Natural killer cell (primary cell): ENCODE measurements at regions not wholly inside any gene's neighbourhood (a gene's known extent, or its start where the extent isn't known, plus 50 kb on each side); places are given as distances from the start of the nearest gene placed in this dataset.

Source experiments
- ATAC-seq, 3 donors: fragments of 150-1000 bp in 2 of 3; fragments of 200-7000 bp in 1 of 3; cut with Tn5 transposase; 1 replicate in 1 of 3; 2 replicates in 2 of 3; pipeline ENCODE4 v1.10.0; 2021; ENCODE audit warnings: mild to moderate bottlenecking in 2 of 3, moderate library complexity in 2 of 3
- DNase-seq, 2 donors: peaks; one replicate each; pipeline versions ENCODE4 v3.0.0 to v3.0.0-alpha.2; 2013 to 2021; ENCODE audit warnings: mixed read lengths in 1 of 2
- H3K27ac ChIP-seq: one replicate; pipeline ENCODE4 v1.5.1; 2013; ENCODE audit warnings: mild to moderate bottlenecking, low read length
- H3K27me3 ChIP-seq: one replicate; pipeline ENCODE4 v1.6.1; 2013; ENCODE audit warnings: low read length; ENCODE audit not compliant: control insufficient read depth, insufficient read depth
- H3K36me3 ChIP-seq: one replicate; pipeline ENCODE4 v1.6.1; 2013; ENCODE audit warnings: low read length; ENCODE audit not compliant: control insufficient read depth, insufficient read depth
- H3K4me1 ChIP-seq: one replicate; pipeline ENCODE4 v1.6.1; 2013; ENCODE audit warnings: low read length; ENCODE audit not compliant: control insufficient read depth, insufficient read depth
- H3K4me3 ChIP-seq: one replicate; pipeline ENCODE4 v1.5.1; 2013; ENCODE audit warnings: low read length
- H3K9me3 ChIP-seq: one replicate; pipeline ENCODE4 v1.6.1; 2013; ENCODE audit warnings: low read length; ENCODE audit not compliant: control insufficient read depth, insufficient read depth
- H3K27ac Mint-ChIP-seq, 2 donors: one replicate each; pipeline ENCODE4 v1.8.0; 2022; ENCODE audit warnings: mild to moderate bottlenecking in 2 of 2, mixed read lengths in 2 of 2, moderate library complexity in 1 of 2
- H3K27me3 Mint-ChIP-seq, 2 donors: one replicate each; pipeline ENCODE4 v1.8.0; 2022; ENCODE audit warnings: low read depth in 2 of 2, mixed read lengths in 2 of 2
- H3K36me3 Mint-ChIP-seq: one replicate; pipeline ENCODE4 v1.8.0; 2022; ENCODE audit warnings: mixed read lengths
- H3K4me1 Mint-ChIP-seq, 2 donors: one replicate each; pipeline ENCODE4 v1.8.0; 2022; ENCODE audit warnings: mixed read lengths in 2 of 2
- H3K4me3 Mint-ChIP-seq: one replicate; pipeline ENCODE4 v1.8.0; 2022; ENCODE audit warnings: mild to moderate bottlenecking, moderate library complexity, mixed read lengths
- H3K9me3 Mint-ChIP-seq, 2 donors: one replicate each; pipeline ENCODE4 v1.8.0; 2022; ENCODE audit warnings: mixed read lengths in 2 of 2
- WGBS: methylation state at CpG from one replicate; pipeline ENCODE4 v1.1.7; 2013; ENCODE audit warnings: missing lambda C conversion rate; ENCODE audit not compliant: insufficient coverage; 5-methylcytosine and 5-hydroxymethylcytosine counted together
- intact Hi-C: fragments of 100-400 bp; cut with micrococcal nuclease; formaldehyde crosslinking; loops from one replicate; pipeline ENCODE4 v1.14.2; 2022
- TF ChIP-seq, protein P1 (sequence below): fragments of 200-600 bp; IDR thresholded peaks from one replicate; pipeline ENCODE4 v1.8.0; 2022; ENCODE audit warnings: antibody characterized with exemption

DNA sequence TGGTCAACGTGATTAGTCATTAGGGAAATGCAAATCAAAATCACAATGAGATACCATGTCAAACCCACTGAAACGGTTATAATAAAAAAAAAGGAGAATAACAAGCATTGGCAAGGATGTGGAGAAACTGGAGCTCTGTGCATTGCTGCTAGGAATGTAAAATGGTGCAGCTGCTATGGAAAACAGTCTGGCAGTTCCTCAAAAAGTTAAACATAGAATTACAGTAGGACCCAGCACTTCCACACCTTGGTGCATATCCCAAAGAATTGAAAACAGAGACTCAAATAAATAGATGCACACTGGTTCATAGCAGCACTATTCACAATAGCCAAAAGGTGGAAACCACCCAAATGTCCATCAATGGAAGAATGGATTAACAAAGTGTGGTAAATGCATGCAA is 201.5 kb upstream of the TUT7 start:
- H3K27ac Mint-ChIP-seq = no peak overlapping the region
- no peak overlapping the region for H3K4me3 ChIP-seq
- H3K36me3 Mint-ChIP-seq = no peaks in the 10 kb centered on the region
- ATAC-seq = no peak
- no peaks in the 10 kb centered on the region for H3K9me3 Mint-ChIP-seq
- H3K9me3 ChIP-seq = no peaks in the 10 kb centered on the region
- peaks cover 11 to 48% of the 10 kb centered on the region in 2 donors for H3K27me3 Mint-ChIP-seq
- H3K36me3 ChIP-seq = no peaks in the 10 kb centered on the region
- no peak for DNase-seq
- H3K27ac ChIP-seq = no peak overlapping the region
- H3K4me3 Mint-ChIP-seq = no peak overlapping the region
- no peaks in the 10 kb centered on the region for H3K27me3 ChIP-seq
- H3K4me1 ChIP-seq = no peaks in the 10 kb centered on the region
- TF ChIP-seq, protein P1, sequence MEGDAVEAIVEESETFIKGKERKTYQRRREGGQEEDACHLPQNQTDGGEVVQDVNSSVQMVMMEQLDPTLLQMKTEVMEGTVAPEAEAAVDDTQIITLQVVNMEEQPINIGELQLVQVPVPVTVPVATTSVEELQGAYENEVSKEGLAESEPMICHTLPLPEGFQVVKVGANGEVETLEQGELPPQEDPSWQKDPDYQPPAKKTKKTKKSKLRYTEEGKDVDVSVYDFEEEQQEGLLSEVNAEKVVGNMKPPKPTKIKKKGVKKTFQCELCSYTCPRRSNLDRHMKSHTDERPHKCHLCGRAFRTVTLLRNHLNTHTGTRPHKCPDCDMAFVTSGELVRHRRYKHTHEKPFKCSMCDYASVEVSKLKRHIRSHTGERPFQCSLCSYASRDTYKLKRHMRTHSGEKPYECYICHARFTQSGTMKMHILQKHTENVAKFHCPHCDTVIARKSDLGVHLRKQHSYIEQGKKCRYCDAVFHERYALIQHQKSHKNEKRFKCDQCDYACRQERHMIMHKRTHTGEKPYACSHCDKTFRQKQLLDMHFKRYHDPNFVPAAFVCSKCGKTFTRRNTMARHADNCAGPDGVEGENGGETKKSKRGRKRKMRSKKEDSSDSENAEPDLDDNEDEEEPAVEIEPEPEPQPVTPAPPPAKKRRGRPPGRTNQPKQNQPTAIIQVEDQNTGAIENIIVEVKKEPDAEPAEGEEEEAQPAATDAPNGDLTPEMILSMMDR = no peak
- no peaks in the 10 kb centered on the region for H3K4me1 Mint-ChIP-seq
- intact Hi-C loops = no loop called here
- WGBS = 78% methylated on average over 2 of the region's 2 CpGs

GRCh38 chr9:86550401-86550800 is 196.2 kb upstream of the TUT7 start:
- no peaks in the 10 kb centered on the region for H3K4me1 Mint-ChIP-seq
- Histone ChIP-seq H3K36me3 (no peaks in the 10 kb centered on the region), H3K27me3 (no peaks in the 10 kb centered on the region), H3K27ac (no peak overlapping the region), H3K4me3 (no peak overlapping the region), H3K9me3 (no peaks in the 10 kb centered on the region), H3K4me1 (no peaks in the 10 kb centered on the region)
- H3K36me3 Mint-ChIP-seq = no peaks in the 10 kb centered on the region
- 100% methylated on average over 2 of the region's 2 CpGs for WGBS
- intact Hi-C loops = no loop called here
- TF ChIP-seq, protein P1 = no peak
- no peak overlapping the region for H3K4me3 Mint-ChIP-seq
- ATAC-seq (no peak), DNase-seq (no peak)
- no peaks in the 10 kb centered on the region for H3K9me3 Mint-ChIP-seq
- H3K27ac Mint-ChIP-seq = no peak overlapping the region
- H3K27me3 Mint-ChIP-seq = peaks cover 10 to 41% of the 10 kb centered on the region in 2 donors

GRCh38 chr9:86549920-86550319 is 195.7 kb upstream of the TUT7 start:
- intact Hi-C loops = no loop called here
- 66% methylated on average over 2 of the region's 2 CpGs for WGBS
- TF ChIP-seq, protein P1 = no peak
- no peaks in the 10 kb centered on the region for H3K27me3 ChIP-seq
- no peak for DNase-seq
- no peak overlapping the region for H3K4me3 Mint-ChIP-seq
- no peaks in the 10 kb centered on the region for H3K4me1 Mint-ChIP-seq
- no peak overlapping the region for H3K4me3 ChIP-seq
- no peak overlapping the region for H3K27ac Mint-ChIP-seq
- no peak overlapping the region for H3K27ac ChIP-seq
- no peaks in the 10 kb centered on the region for H3K36me3 Mint-ChIP-seq
- H3K27me3 Mint-ChIP-seq = peaks cover 10 to 36% of the 10 kb centered on the region in 2 donors
- H3K4me1 ChIP-seq = no peaks in the 10 kb centered on the region
- ATAC-seq = no peak
- no peaks in the 10 kb centered on the region for H3K9me3 ChIP-seq
- H3K9me3 Mint-ChIP-seq = no peaks in the 10 kb centered on the region
- no peaks in the 10 kb centered on the region for H3K36me3 ChIP-seq

DNA sequence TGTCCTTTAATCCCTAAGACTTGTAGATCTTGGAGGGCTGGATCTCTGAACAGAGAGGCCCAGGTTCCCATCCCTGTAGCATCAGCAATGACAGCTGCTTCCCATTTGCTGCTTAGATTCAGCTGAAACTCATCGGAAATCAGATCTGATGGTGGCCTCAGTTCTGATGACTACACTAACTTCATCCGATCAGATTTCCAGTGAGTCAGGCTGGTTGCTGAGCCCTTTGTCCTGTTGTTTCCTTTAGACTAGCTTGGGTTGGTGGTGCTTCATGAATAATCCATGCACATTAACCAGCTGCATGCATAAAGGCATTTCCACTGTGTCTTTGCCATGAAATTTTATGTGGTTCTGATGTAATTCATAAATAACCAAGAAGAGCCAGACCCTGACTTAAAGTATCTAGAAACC is 195.2 kb upstream of the TUT7 start:
- no peaks in the 10 kb centered on the region for H3K27me3 ChIP-seq
- no peaks in the 10 kb centered on the region for H3K36me3 ChIP-seq
- H3K36me3 Mint-ChIP-seq = no peaks in the 10 kb centered on the region
- 94% methylated on average over 2 of the region's 2 CpGs for WGBS
- no peak for DNase-seq
- H3K4me3 ChIP-seq = no peak overlapping the region
- intact Hi-C loops = no loop called here
- ATAC-seq = no peak
- H3K4me1 ChIP-seq = no peaks in the 10 kb centered on the region
- TF ChIP-seq, protein P1 = no peak
- H3K27me3 Mint-ChIP-seq = peaks cover 10 to 33% of the 10 kb centered on the region in 2 donors
- no peak overlapping the region for H3K27ac Mint-ChIP-seq
- no peaks in the 10 kb centered on the region for H3K9me3 ChIP-seq
- no peaks in the 10 kb centered on the region for H3K9me3 Mint-ChIP-seq
- H3K27ac ChIP-seq = no peak overlapping the region
- H3K4me3 Mint-ChIP-seq = no peak overlapping the region
- no peaks in the 10 kb centered on the region for H3K4me1 Mint-ChIP-seq
